Ovary (tissue), 3 donors: ENCODE measurements at regions not wholly inside any gene's neighbourhood (a gene's known extent, or its start where the extent isn't known, plus 50 kb on each side); places are given as distances from the start of the nearest gene placed in this dataset.

ENCODE experiments used
- POLR2A ChIP-seq: fragments of 450-650 bp; IDR thresholded peaks from one replicate; pipeline ENCODE4 v1.6.1; 2017; ENCODE audit warnings: antibody characterized with exemption, mild to moderate bottlenecking, moderate library complexity
- TF ChIP-seq, protein P1 (sequence below), 3 donors: fragments of 450-650 bp in 2 of 3; fragments of 200-600 bp in 1 of 3; IDR thresholded peaks; one replicate each; pipeline versions ENCODE4 v1.5.1 to v1.8.0; 2016 to 2022; ENCODE audit warnings: antibody characterized with exemption in 3 of 3, mild to moderate bottlenecking in 1 of 3
- donor health status: DM: no; HTN: no; CAD: no.

- TF ChIP-seq, protein P1, sequence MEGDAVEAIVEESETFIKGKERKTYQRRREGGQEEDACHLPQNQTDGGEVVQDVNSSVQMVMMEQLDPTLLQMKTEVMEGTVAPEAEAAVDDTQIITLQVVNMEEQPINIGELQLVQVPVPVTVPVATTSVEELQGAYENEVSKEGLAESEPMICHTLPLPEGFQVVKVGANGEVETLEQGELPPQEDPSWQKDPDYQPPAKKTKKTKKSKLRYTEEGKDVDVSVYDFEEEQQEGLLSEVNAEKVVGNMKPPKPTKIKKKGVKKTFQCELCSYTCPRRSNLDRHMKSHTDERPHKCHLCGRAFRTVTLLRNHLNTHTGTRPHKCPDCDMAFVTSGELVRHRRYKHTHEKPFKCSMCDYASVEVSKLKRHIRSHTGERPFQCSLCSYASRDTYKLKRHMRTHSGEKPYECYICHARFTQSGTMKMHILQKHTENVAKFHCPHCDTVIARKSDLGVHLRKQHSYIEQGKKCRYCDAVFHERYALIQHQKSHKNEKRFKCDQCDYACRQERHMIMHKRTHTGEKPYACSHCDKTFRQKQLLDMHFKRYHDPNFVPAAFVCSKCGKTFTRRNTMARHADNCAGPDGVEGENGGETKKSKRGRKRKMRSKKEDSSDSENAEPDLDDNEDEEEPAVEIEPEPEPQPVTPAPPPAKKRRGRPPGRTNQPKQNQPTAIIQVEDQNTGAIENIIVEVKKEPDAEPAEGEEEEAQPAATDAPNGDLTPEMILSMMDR (IDR thresholded peaks at IDR 0.05), result no peak
- TF ChIP-seq POLR2A, result no peak
Observed at GRCh38 chr2:194992648-194993047, 664.4 kb upstream of the SLC39A10 start.
